GM19023 (cell line): ENCODE measurements at regions not wholly inside any gene's neighbourhood (a gene's known extent, or its start where the extent isn't known, plus 50 kb on each side); places are given as distances from the start of the nearest gene placed in this dataset.
A peak's percentile ranks its signal among the peaks of the same experiment; 100 is the strongest.

Experiments
- ATAC-seq: cut with Tn5 transposase; IDR thresholded peaks from one replicate; pipeline ENCODE4 v1.9.1; 2021; ENCODE audit warnings: mild to moderate bottlenecking, moderate library complexity; ENCODE audit not compliant: unreplicated experiment

- no peak for ATAC-seq
Measured at GRCh38 chr2:155431004-155431507, 732.6 kb downstream of the KCNJ3 start.

GRCh38 chr2:155427470-155427869, 729.0 kb downstream of the KCNJ3 start:
- no peak for ATAC-seq

GRCh38 chr2:155424518-155424917, 726.0 kb downstream of the KCNJ3 start:
- no peak for ATAC-seq

GRCh38 chr2:155418753-155419152, 720.3 kb downstream of the KCNJ3 start:
- no peak for ATAC-seq

- peak; percentile 90 for ATAC-seq
Measured at GRCh38 chr2:155412598-155412997, 714.1 kb downstream of the KCNJ3 start.

- no peak for ATAC-seq
Measured at GRCh38 chr2:155404433-155405002, 706.0 kb downstream of the KCNJ3 start.

- no peak for ATAC-seq
Measured at GRCh38 chr2:155393406-155393805, 694.9 kb downstream of the KCNJ3 start.

- no peak for ATAC-seq
Measured at GRCh38 chr2:155391613-155392130, 693.2 kb downstream of the KCNJ3 start.

GRCh38 chr2:155389224-155389623, 690.7 kb downstream of the KCNJ3 start:
- ATAC-seq: no peak

GRCh38 chr2:155384555-155385123, 686.1 kb downstream of the KCNJ3 start:
- no peak for ATAC-seq

GRCh38 chr2:155382776-155383175, 684.3 kb downstream of the KCNJ3 start:
- ATAC-seq: no peak

GRCh38 chr2:155381436-155381835, 682.9 kb downstream of the KCNJ3 start:
- no peak for ATAC-seq

- no peak for ATAC-seq
Measured at GRCh38 chr2:155379494-155379893, 681.0 kb downstream of the KCNJ3 start.

- ATAC-seq: no peak
Measured at GRCh38 chr2:155377931-155378444, 679.5 kb downstream of the KCNJ3 start.

- no peak for ATAC-seq
Measured at GRCh38 chr2:155377266-155377680, 678.8 kb downstream of the KCNJ3 start.

GRCh38 chr2:155372969-155373368, 674.5 kb downstream of the KCNJ3 start:
- ATAC-seq: no peak

- no peak for ATAC-seq
Measured at GRCh38 chr2:155368934-155369333, 670.4 kb downstream of the KCNJ3 start.

- no peak for ATAC-seq
Measured at GRCh38 chr2:155364766-155365165, 666.3 kb downstream of the KCNJ3 start.

- ATAC-seq: no peak
Measured at GRCh38 chr2:155363349-155363888, 664.9 kb downstream of the KCNJ3 start.

- ATAC-seq: no peak
Measured at GRCh38 chr2:155357172-155357571, 658.7 kb downstream of the KCNJ3 start.

- no peak for ATAC-seq
Measured at GRCh38 chr2:155356250-155356649, 657.8 kb downstream of the KCNJ3 start.
